ENCODE measurements at regions not wholly inside any gene's neighbourhood (a gene's known extent, or its start where the extent isn't known, plus 50 kb on each side); places are given as distances from the start of the nearest gene placed in this dataset.

GRCh38 chr1:222441066-222441465, 106.8 kb downstream of the HHIPL2 start:
- H3K79me2 ChIP-seq (ENCODE audit: low read length), result no peaks in the 10 kb centered on the region
- H3K9me2 ChIP-seq (replicated peaks; ENCODE audit: low read length), result no peaks in the 10 kb centered on the region
- no peaks in the 10 kb centered on the region for H3K9me3 ChIP-seq (ENCODE audit: low read length)
- no peak for TF ChIP-seq EZH2phosphoT487 (IDR thresholded peaks at IDR 0.05; ENCODE audit: borderline replicate concordance, low read length)
- ChIA-PET CTCF (no interaction called here), POLR2A (ENCODE audit: unreplicated experiment) (no interaction called here)
- peaks cover 36% of the 10 kb centered on the region for H3K27me3 ChIP-seq (ENCODE audit: low read length)
- ATAC-seq (no peak), DNase-seq (no peak)
- no peaks in the 10 kb centered on the region for H3F3A ChIP-seq (ENCODE audit: low read length, unreplicated experiment)
- intact Hi-C loops (cut with micrococcal nuclease), result no loop called here
- H3K4me1 ChIP-seq (ENCODE audit: insufficient read depth, low read length), result no peaks in the 10 kb centered on the region
- no peak overlapping the region for H2AFZ ChIP-seq (ENCODE audit: low read length)
- no peak overlapping the region for H3K27ac ChIP-seq (ENCODE audit: low read length)
- no peaks in the 10 kb centered on the region for H4K20me1 ChIP-seq (ENCODE audit: low read length)
- BruUV-seq (replicated peaks), result no TSS peak
- no peaks in the 10 kb centered on the region for H3K36me3 ChIP-seq (ENCODE audit: low read depth, low read length)
- no peak overlapping the region for H3K4me2 ChIP-seq (ENCODE audit: low read length)
- no peak overlapping the region for H3K9ac ChIP-seq (ENCODE audit: low read length)
- no peak overlapping the region for H3K4me3 ChIP-seq (ENCODE audit: low read length)

- peaks cover 9% of the 10 kb centered on the region; the same call in 1 of the 2 replicates for H3K9me3 ChIP-seq (ENCODE audit: low read length)
- H3K9me2 ChIP-seq (replicated peaks; ENCODE audit: low read length), result no peaks in the 10 kb centered on the region
- H3K4me2 ChIP-seq (ENCODE audit: low read length), result no peak overlapping the region
- no peak for ATAC-seq
- no peak for TF ChIP-seq EZH2 (IDR thresholded peaks at IDR 0.05; ENCODE audit: low read length, unreplicated experiment)
- H2AFZ ChIP-seq (ENCODE audit: low read length), result no peak overlapping the region
- no peaks in the 10 kb centered on the region for H3K4me1 ChIP-seq (ENCODE audit: insufficient read depth, low read length)
- no peak overlapping the region for H3K27ac ChIP-seq (ENCODE audit: low read length)
- H3K36me3 ChIP-seq (ENCODE audit: low read depth, low read length), result no peaks in the 10 kb centered on the region
- intact Hi-C loops (cut with micrococcal nuclease), result no loop called here
- CTCF ChIA-PET, result no interaction called here
- no peak overlapping the region for H3K4me3 ChIP-seq (ENCODE audit: low read length)
- no peak for DNase-seq
- H4K20me1 ChIP-seq (ENCODE audit: low read length), result no peaks in the 10 kb centered on the region
- no TSS peak for BruUV-seq (replicated peaks)
- POLR2A ChIA-PET (ENCODE audit: unreplicated experiment), result no interaction called here
- no peaks in the 10 kb centered on the region for H3K79me2 ChIP-seq (ENCODE audit: low read length)
- H3F3A ChIP-seq (ENCODE audit: low read length, unreplicated experiment), result no peaks in the 10 kb centered on the region
- H3K27me3 ChIP-seq (ENCODE audit: low read length), result peaks cover 16% of the 10 kb centered on the region
- H3K9ac ChIP-seq (ENCODE audit: low read length), result no peak overlapping the region
These were observed 123.1 kb downstream of the HHIPL2 start for GRCh38 chr1:222424826-222425225.

DNA sequence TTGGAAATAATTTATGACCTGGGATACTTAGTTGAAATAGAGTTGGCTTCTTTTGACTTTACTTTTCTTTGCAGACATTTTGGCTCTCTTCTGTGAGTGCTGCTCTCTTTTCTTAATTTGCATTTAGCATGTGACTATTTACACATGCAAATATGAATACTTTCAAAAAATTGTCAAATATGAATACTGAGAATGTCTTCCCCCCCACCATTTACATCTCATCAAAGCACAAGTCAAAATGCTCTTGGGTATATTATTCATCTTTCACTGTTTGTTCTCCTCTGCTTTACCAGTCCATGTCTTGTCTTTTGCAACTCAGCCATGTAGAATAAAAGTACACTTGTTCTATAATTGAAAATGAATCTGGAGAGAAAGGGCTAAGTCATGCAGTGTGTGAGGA, 126.5 kb downstream of the HHIPL2 start:
- ChIA-PET CTCF (no interaction called here), POLR2A (ENCODE audit: unreplicated experiment) (no interaction called here)
- Histone ChIP-seq H3K4me2 (ENCODE audit: low read length) (no peak overlapping the region), H4K20me1 (ENCODE audit: low read length) (no peaks in the 10 kb centered on the region), H3K9ac (ENCODE audit: low read length) (no peak overlapping the region), H3K4me3 (ENCODE audit: low read length) (no peak overlapping the region), H3K9me2 (replicated peaks; ENCODE audit: low read length) (no peaks in the 10 kb centered on the region), H3K4me1 (ENCODE audit: insufficient read depth, low read length) (no peaks in the 10 kb centered on the region), H2AFZ (ENCODE audit: low read length) (no peak overlapping the region), H3K27ac (ENCODE audit: low read length) (no peak overlapping the region), H3K27me3 (ENCODE audit: low read length) (peaks cover 38% of the 10 kb centered on the region), H3K36me3 (ENCODE audit: low read depth, low read length) (no peaks in the 10 kb centered on the region), H3K9me3 (ENCODE audit: low read length) (peaks cover 8% of the 10 kb centered on the region; the same call in 1 of the 2 replicates), H3K79me2 (ENCODE audit: low read length) (no peaks in the 10 kb centered on the region), H3F3A (ENCODE audit: low read length, unreplicated experiment) (no peaks in the 10 kb centered on the region)
- intact Hi-C loops (cut with micrococcal nuclease), result no loop called here
- BruUV-seq (replicated peaks), result no TSS peak
- no peak for ATAC-seq
- no peak for DNase-seq
- TF ChIP-seq EZH2phosphoT487 (IDR thresholded peaks at IDR 0.05; ENCODE audit: borderline replicate concordance, low read length), result no peak
- TF ChIP-seq EZH2 (IDR thresholded peaks at IDR 0.05; ENCODE audit: low read length, unreplicated experiment), result no peak
- TF ChIP-seq, protein P1, sequence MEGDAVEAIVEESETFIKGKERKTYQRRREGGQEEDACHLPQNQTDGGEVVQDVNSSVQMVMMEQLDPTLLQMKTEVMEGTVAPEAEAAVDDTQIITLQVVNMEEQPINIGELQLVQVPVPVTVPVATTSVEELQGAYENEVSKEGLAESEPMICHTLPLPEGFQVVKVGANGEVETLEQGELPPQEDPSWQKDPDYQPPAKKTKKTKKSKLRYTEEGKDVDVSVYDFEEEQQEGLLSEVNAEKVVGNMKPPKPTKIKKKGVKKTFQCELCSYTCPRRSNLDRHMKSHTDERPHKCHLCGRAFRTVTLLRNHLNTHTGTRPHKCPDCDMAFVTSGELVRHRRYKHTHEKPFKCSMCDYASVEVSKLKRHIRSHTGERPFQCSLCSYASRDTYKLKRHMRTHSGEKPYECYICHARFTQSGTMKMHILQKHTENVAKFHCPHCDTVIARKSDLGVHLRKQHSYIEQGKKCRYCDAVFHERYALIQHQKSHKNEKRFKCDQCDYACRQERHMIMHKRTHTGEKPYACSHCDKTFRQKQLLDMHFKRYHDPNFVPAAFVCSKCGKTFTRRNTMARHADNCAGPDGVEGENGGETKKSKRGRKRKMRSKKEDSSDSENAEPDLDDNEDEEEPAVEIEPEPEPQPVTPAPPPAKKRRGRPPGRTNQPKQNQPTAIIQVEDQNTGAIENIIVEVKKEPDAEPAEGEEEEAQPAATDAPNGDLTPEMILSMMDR (conservative IDR thresholded peaks at IDR 0.05; ENCODE audit: low read depth, low read length), result no peak

DNA sequence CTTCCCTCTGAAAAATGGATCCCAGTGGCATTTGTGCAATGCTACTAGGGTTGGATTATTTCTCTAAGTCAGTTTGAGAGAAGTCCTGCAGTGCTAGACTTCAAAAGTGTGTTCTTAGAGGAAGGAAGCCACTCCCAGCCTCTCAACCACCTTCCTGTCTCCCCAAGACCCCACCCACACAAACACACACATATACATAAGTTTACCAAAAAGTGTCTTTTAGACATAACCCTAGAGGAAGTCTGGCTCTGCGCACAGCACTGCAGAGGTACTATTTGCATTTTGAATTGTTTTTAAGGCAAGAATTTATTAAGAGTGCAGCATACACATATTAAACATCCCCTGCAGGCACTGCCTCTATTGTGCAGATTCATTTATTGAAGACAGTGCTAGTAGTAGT, 127.3 kb downstream of the HHIPL2 start:
- Histone ChIP-seq H3K4me3 (ENCODE audit: low read length) (no peak overlapping the region), H3K27ac (ENCODE audit: low read length) (no peak overlapping the region), H3K9me3 (ENCODE audit: low read length) (peaks cover under 1% of the 10 kb centered on the region; the same call in 1 of the 2 replicates), H3K4me2 (ENCODE audit: low read length) (no peak overlapping the region), H2AFZ (ENCODE audit: low read length) (no peak overlapping the region), H3K27me3 (ENCODE audit: low read length) (peaks cover 46% of the 10 kb centered on the region), H3K9ac (ENCODE audit: low read length) (no peak overlapping the region), H3K9me2 (replicated peaks; ENCODE audit: low read length) (no peaks in the 10 kb centered on the region), H4K20me1 (ENCODE audit: low read length) (no peaks in the 10 kb centered on the region), H3K36me3 (ENCODE audit: low read depth, low read length) (no peaks in the 10 kb centered on the region), H3F3A (ENCODE audit: low read length, unreplicated experiment) (no peaks in the 10 kb centered on the region), H3K4me1 (ENCODE audit: insufficient read depth, low read length) (no peaks in the 10 kb centered on the region), H3K79me2 (ENCODE audit: low read length) (no peaks in the 10 kb centered on the region)
- DNase-seq (no peak), ATAC-seq (no peak)
- TF ChIP-seq EZH2 (IDR thresholded peaks at IDR 0.05; ENCODE audit: low read length, unreplicated experiment) (no peak), EZH2phosphoT487 (IDR thresholded peaks at IDR 0.05; ENCODE audit: borderline replicate concordance, low read length) (no peak)
- TF ChIP-seq, protein P1 (conservative IDR thresholded peaks at IDR 0.05; ENCODE audit: low read depth, low read length), result no peak
- BruUV-seq (replicated peaks), result no TSS peak
- CTCF ChIA-PET, result no interaction called here
- intact Hi-C loops (cut with micrococcal nuclease), result no loop called here
- POLR2A ChIA-PET (ENCODE audit: unreplicated experiment), result no interaction called here

Data from PC-3 (cell line).